Heart left ventricle (tissue), 16 donors: ENCODE measurements at regions not wholly inside any gene's neighbourhood (a gene's known extent, or its start where the extent isn't known, plus 50 kb on each side); places are given as distances from the start of the nearest gene placed in this dataset.
A peak's percentile ranks its signal among the peaks of the same experiment; 100 is the strongest.

ENCODE experiments used
- ATAC-seq, 4 donors: fragments of 200-7000 bp; cut with Tn5 transposase; one replicate each; pipeline ENCODE4 v1.9.1; 2020 to 2022; ENCODE audit warnings: moderate library complexity in 4 of 4, mild to moderate bottlenecking in 3 of 4, moderate number of reproducible peaks in 1 of 4
- DNase-seq, 5 donors: peaks; one replicate each; pipeline ENCODE4 v3.0.0-alpha.2; 2020
- H3K27ac ChIP-seq, 12 donors: fragments of 200-600 bp; sonication (generic) in 4 of 12; one replicate each; pipeline versions ENCODE4 v1.5.0 to v1.8.0; 2016 to 2022; ENCODE audit warnings: mild to moderate bottlenecking in 2 of 12
- H3K27me3 ChIP-seq, 9 donors: fragments of 200-600 bp; sonication (generic) in 2 of 9; one replicate each; pipeline versions ENCODE4 v1.5.1 to v1.8.0; 2016 to 2022; ENCODE audit warnings: mild to moderate bottlenecking in 3 of 9
- H3K36me3 ChIP-seq, 9 donors: fragments of 200-600 bp; sonication (generic) in 2 of 9; one replicate each; pipeline versions ENCODE4 v1.5.0 to v1.8.0; 2018 to 2022; ENCODE audit warnings: mild to moderate bottlenecking in 2 of 9
- H3K4me1 ChIP-seq, 12 donors: fragments of 200-600 bp; sonication (generic) in 4 of 12; one replicate each; pipeline versions ENCODE4 v1.5.0 to v1.8.0; 2016 to 2022; ENCODE audit warnings: mild to moderate bottlenecking in 3 of 12
- H3K4me3 ChIP-seq, 12 donors: fragments of 200-600 bp; sonication (generic) in 4 of 12; one replicate each; pipeline versions ENCODE4 v1.5.0 to v1.8.0; 2017 to 2022; ENCODE audit warnings: mild to moderate bottlenecking in 9 of 12, moderate library complexity in 4 of 12
- H3K9me3 ChIP-seq, 12 donors: fragments of 200-600 bp; sonication (generic) in 4 of 12; one replicate each; pipeline versions ENCODE4 v1.5.0 to v1.8.0; 2016 to 2022; ENCODE audit warnings: mild to moderate bottlenecking in 1 of 12
- CTCF ChIP-seq, 12 donors: fragments of 200-600 bp; sonication (generic) in 4 of 12; IDR thresholded peaks; one replicate each; pipeline versions ENCODE4 v1.5.0 to v1.8.0; 2018 to 2022; ENCODE audit warnings: antibody characterized with exemption in 12 of 12, mild to moderate bottlenecking in 5 of 12
- POLR2A ChIP-seq, 2 donors: fragments of 450-650 bp; IDR thresholded peaks; one replicate each; pipeline ENCODE4 v1.6.1; 2017; ENCODE audit warnings: antibody characterized with exemption in 2 of 2, mild to moderate bottlenecking in 2 of 2, moderate library complexity in 2 of 2
- WGBS, 4 donors: extraction: QIAGEN DNeasy Blood & Tissue Kit in 2 of 4; methylation state at CpG; one replicate each; pipeline versions ENCODE4 v1.1.5 to v1.1.7; 2013 to 2018; 5-methylcytosine and 5-hydroxymethylcytosine counted together
- intact Hi-C, 10 donors: fragments of 100-400 bp; cut with DNase I; formaldehyde crosslinking; loops; one replicate each; pipeline versions ENCODE4 v1.11.1 to v1.14.2; 2022
- donor health status: ischemic (EF 13 %, LVEDD 7.1; RV severe dilation, severe dysfunction).
- donor health status: healthy with polysubstance abuse.
- donor health status: DM: no; HTN: yes; CAD: no.
- donor health status: DM: no; HTN: no; CAD: no.
- donor health status: ischemic (EF 25% LVEDD 6.9; RV normal size, moderate dysfunction).
- donor health status: ischemic (EF 25% LVEDD 5.7; RV mildly dilated, moderate dysfunction).
- donor health status: healthy.
- donor health status: DM: yes; HTN: yes; CAD: no.
- donor health status: ischemic (EF 35%, LVEDD 5.7; RV mildly dilated, moderate dysfunction).
- donor health status: nonischemic (EF 11% LVEDD 7.7; RV severe dilation, severe dysfunction).
- donor health status: DM: yes; HTN: yes; CAD: no.
- donor health status: PGD.
- donor health status: ischemic (EF 29% LVEDD 5.4; RV normal size, mild dysfunction).
- donor health status: nonischemic (EF 23%, LVEDD 6.1; RV moderate dilation, normal function).

GRCh38 chr10:59465088-59465487 is 102.7 kb upstream of the FAM13C start:
- Histone ChIP-seq H3K27ac (no peak overlapping the region), H3K9me3 (peaks cover 0 to 16% (median 0%) of the 10 kb centered on the region in 12 donors), H3K36me3 (no peaks in the 10 kb centered on the region), H3K4me1 (peaks cover 0 to 11% (median 0%) of the 10 kb centered on the region in 12 donors), H3K27me3 (no peaks in the 10 kb centered on the region), H3K4me3 (no peak overlapping the region)
- peak in 1 of 4 donors; percentile 52 for ATAC-seq
- TF ChIP-seq CTCF (IDR thresholded peaks at IDR 0.05), result peak in 10 of 12 donors; percentile 22 to 63 (median 44)
- TF ChIP-seq POLR2A (IDR thresholded peaks at IDR 0.05), result no peak
- no peak for DNase-seq
- intact Hi-C loops, result loop anchor here in 7 of 10 donors (1.0 to 10.0 kb wide), 5 partner anchors 110 to 225 kb away; no protein-coding TSS in a partner anchor

GRCh38 chr10:59464483-59464882 is 102.1 kb upstream of the FAM13C start:
- peaks cover 0 to 16% (median 0%) of the 10 kb centered on the region in 12 donors for H3K9me3 ChIP-seq
- H3K4me3 ChIP-seq, result no peak overlapping the region
- no peaks in the 10 kb centered on the region for H3K36me3 ChIP-seq
- no peaks in the 10 kb centered on the region for H3K27me3 ChIP-seq
- DNase-seq, result no peak
- H3K27ac ChIP-seq, result no peak overlapping the region
- no peak for ATAC-seq
- peaks cover 0 to 11% (median 0%) of the 10 kb centered on the region in 12 donors for H3K4me1 ChIP-seq
- intact Hi-C loops, result loop anchor here in 6 of 10 donors (2.0 to 10.0 kb wide), 4 partner anchors 110 to 224 kb away; no protein-coding TSS in a partner anchor
- WGBS, 4 donors, result 96 to 98% (median 97%) methylated on average over 1 of the region's 1 CpG
- TF ChIP-seq POLR2A (IDR thresholded peaks at IDR 0.05) (no peak), CTCF (IDR thresholded peaks at IDR 0.05) (no peak)

GRCh38 chr10:59463909-59464308 is 101.6 kb upstream of the FAM13C start:
- intact Hi-C loops, result loop anchor here in 6 of 10 donors (2.0 to 10.0 kb wide), 4 partner anchors 111 to 223 kb away; no protein-coding TSS in a partner anchor

GRCh38 chr10:59460601-59461000 is 98.3 kb upstream of the FAM13C start:
- TF ChIP-seq CTCF (IDR thresholded peaks at IDR 0.05), result no peak
- TF ChIP-seq POLR2A (IDR thresholded peaks at IDR 0.05), result no peak
- WGBS, 4 donors, result 85 to 89% (median 85%) methylated on average over 3 of the region's 3 CpGs
- DNase-seq, result no peak
- H3K27me3 ChIP-seq, result no peaks in the 10 kb centered on the region
- intact Hi-C loops, result loop anchor here in 5 of 10 donors (5.0 to 10.0 kb wide), 2 partner anchors 114 to 218 kb away; no protein-coding TSS in a partner anchor
- no peak for ATAC-seq
- H3K4me1 ChIP-seq, result peaks cover 0 to 11% (median 0%) of the 10 kb centered on the region in 12 donors
- H3K4me3 ChIP-seq, result no peak overlapping the region
- no peaks in the 10 kb centered on the region for H3K36me3 ChIP-seq
- H3K9me3 ChIP-seq, result no peaks in the 10 kb centered on the region
- H3K27ac ChIP-seq, result no peak overlapping the region

More at GRCh38 chr10:59463909-59464308, 101.6 kb upstream of the FAM13C start:
- Histone ChIP-seq H3K4me1 (peaks cover 0 to 11% (median 0%) of the 10 kb centered on the region in 12 donors), H3K4me3 (no peak overlapping the region), H3K36me3 (no peaks in the 10 kb centered on the region), H3K27ac (no peak overlapping the region), H3K9me3 (peaks cover 0 to 11% (median 0%) of the 10 kb centered on the region in 12 donors), H3K27me3 (no peaks in the 10 kb centered on the region)
- TF ChIP-seq CTCF (IDR thresholded peaks at IDR 0.05) (no peak), POLR2A (IDR thresholded peaks at IDR 0.05) (no peak)
- DNase-seq, result no peak
- WGBS, 4 donors, result 78 to 87% (median 79%) methylated on average over 4 of the region's 4 CpGs
- ATAC-seq, result no peak
